Mucosa of stomach (tissue), 1 donor: ENCODE measurements at regions not wholly inside any gene's neighbourhood (a gene's known extent, or its start where the extent isn't known, plus 50 kb on each side); places are given as distances from the start of the nearest gene placed in this dataset.

Experiments
- H3K27me3 ChIP-seq: one replicate; pipeline ENCODE4 v1.7.0; 2013; ENCODE audit warnings: mild to moderate bottlenecking, low read length; ENCODE audit not compliant: control insufficient read depth, insufficient read depth
- H3K36me3 ChIP-seq: one replicate; pipeline ENCODE4 v1.7.0; 2013; ENCODE audit warnings: low read length; ENCODE audit not compliant: control insufficient read depth, insufficient read depth
- H3K4me1 ChIP-seq: one replicate; pipeline ENCODE4 v1.7.0; 2013; ENCODE audit warnings: mild to moderate bottlenecking, low read length; ENCODE audit not compliant: control insufficient read depth, insufficient read depth
- H3K4me3 ChIP-seq: one replicate; pipeline ENCODE4 v1.7.0; 2013; ENCODE audit warnings: low read length
- H3K9ac ChIP-seq: one replicate; pipeline ENCODE4 v1.7.0; 2013; ENCODE audit warnings: mild to moderate bottlenecking, low read length, moderate library complexity
- H3K9me3 ChIP-seq: one replicate; pipeline ENCODE4 v1.7.0; 2013; ENCODE audit warnings: mild to moderate bottlenecking, low read length, moderate library complexity; ENCODE audit not compliant: control insufficient read depth
- donor health status: Pancreatic carcinoma.

DNA sequence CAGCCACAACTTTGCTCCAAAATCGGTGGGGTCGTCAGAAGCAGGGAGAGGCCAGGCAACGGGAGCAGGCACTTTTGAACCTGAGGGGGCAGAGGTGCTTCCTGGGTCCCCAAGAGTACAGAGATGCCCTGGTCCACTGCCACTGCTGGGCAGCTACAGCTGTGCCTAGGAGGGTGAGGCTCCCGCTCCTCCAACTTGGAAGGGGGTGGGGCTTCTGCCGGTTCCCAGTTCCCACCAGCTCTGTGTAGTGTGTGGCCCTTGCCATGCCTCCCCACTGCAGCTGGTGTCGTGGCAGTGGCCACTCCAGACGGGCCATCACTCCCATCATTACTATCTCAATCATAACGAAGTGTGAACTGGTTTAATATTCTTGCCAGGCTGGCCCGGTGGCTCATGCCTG is 1496.3 kb downstream of the PCDH7 start:
- Histone ChIP-seq H3K9ac (no peak overlapping the region), H3K36me3 (no peaks in the 10 kb centered on the region), H3K9me3 (no peaks in the 10 kb centered on the region), H3K4me3 (no peak overlapping the region), H3K4me1 (no peaks in the 10 kb centered on the region), H3K27me3 (no peaks in the 10 kb centered on the region)

DNA sequence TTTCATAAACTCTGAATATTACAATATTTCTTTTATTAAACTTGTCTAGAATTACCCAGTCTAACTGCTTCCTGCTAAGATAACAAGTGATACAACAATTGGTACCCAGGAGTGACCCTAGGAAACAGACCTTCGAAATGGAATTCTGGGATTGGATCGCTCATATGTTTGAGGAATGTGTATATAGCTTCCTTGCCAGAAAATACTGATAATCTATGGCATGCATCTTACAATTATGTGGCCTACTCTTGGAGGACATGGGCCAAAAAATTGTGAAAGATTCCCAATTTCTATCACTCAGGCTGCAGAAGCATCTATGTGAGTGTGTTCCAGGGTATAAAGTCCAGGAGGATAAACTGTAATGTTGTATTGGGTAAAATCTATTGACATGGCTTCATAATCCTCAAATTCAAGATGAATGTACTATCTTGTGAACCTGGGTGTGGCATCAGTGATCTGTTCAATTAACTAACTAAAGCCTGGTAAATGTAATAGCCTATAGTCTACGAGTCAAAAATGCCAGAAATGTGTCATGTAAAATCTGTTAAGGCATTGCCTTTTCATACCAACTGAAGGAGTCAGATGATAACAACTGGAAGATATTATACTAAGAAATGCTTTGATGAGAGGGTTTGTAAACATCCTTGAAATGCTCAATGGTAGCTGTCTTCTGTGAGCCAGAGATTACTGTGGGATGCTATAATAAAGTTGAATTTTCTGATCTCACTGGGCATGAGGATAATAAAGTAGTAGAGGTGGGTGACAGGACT is 1499.3 kb downstream of the PCDH7 start:
- Histone ChIP-seq H3K27me3 (no peaks in the 10 kb centered on the region), H3K4me1 (no peaks in the 10 kb centered on the region), H3K9ac (no peak overlapping the region), H3K4me3 (no peak overlapping the region), H3K36me3 (no peaks in the 10 kb centered on the region), H3K9me3 (no peaks in the 10 kb centered on the region)

DNA sequence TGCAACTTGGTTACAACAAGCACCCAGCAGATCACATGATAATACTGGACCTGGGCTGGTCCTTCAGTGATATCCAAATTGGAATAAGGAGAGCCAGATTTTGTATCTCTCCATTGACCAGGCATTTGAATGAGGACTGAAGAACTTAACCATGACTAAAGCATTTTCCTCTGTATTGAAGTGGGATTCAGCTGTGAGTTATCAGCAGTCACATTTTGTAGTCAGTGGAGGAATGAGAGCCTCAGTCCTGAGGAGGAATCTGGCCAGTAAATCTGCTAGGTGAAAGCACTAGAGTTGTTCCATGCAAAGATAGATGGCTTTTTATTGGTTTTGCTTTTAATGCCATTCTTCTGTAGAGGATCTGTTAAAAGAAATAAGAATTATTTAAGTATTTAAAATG is 1506.0 kb downstream of the PCDH7 start:
- Histone ChIP-seq H3K4me1 (no peaks in the 10 kb centered on the region), H3K27me3 (no peaks in the 10 kb centered on the region), H3K9ac (no peak overlapping the region), H3K9me3 (no peaks in the 10 kb centered on the region), H3K36me3 (no peaks in the 10 kb centered on the region), H3K4me3 (no peak overlapping the region)

DNA sequence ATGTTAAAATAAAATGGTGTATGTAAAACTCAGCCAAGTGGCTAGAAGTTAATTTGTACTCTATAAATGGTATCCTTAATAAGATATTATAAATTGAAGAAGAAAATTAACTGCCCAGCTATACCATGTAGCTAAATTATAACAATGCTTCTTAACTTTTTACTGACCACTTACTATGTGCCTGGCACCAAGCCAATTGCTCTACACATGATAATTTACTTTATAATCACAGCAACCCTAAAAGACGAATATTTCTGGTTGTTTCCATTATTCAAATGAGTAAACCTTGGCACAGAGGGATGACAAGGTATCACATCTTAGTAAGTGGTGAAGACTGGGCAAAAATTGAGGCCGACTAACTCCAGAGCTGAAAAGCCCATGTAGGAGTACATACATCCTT is 1506.6 kb downstream of the PCDH7 start:
- Histone ChIP-seq H3K4me3 (no peak overlapping the region), H3K36me3 (no peaks in the 10 kb centered on the region), H3K9ac (no peak overlapping the region), H3K4me1 (no peaks in the 10 kb centered on the region), H3K9me3 (no peaks in the 10 kb centered on the region), H3K27me3 (no peaks in the 10 kb centered on the region)

DNA sequence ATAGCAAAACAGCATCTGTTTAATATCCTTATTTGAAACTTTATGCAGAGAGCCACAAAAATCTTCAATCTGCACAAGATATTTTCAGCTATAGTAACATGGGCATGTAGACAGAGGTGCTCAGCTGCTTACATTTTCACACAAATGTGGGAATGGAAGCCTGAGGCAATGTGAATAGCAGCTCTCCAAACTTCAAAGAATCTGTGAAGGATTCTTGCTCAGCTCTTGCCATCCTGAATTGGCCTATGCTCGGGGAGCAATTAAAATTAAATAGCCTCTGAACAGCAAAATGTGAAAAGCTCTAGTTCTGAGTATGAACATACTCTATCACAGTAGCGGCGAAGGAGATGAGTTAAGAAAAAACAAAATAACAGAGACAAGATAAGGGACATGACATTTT is 1523.8 kb downstream of the PCDH7 start:
- no peak overlapping the region for H3K4me3 ChIP-seq
- H3K4me1 ChIP-seq: no peaks in the 10 kb centered on the region
- H3K9me3 ChIP-seq: no peaks in the 10 kb centered on the region
- no peak overlapping the region for H3K9ac ChIP-seq
- no peaks in the 10 kb centered on the region for H3K27me3 ChIP-seq
- no peaks in the 10 kb centered on the region for H3K36me3 ChIP-seq

DNA sequence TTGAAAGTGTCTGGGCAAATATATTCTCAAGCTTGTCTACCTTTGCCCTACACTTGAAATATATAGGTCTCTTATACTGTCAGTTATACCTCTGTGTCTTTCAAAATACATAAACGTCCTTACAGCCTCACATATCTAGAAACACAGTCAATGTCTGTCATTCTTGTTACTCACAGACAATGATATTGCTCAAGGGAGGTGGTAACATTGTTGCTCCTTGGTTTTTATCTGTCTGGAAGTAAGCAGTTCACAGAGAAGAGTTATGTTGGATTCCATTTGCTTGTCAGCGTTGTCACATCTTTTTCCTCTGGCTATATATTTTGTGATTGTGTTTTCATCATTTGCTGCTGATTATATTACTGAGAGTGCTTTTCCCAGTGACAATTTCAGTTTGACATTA is 1528.9 kb downstream of the PCDH7 start:
- Histone ChIP-seq H3K4me1 (no peaks in the 10 kb centered on the region), H3K9ac (no peak overlapping the region), H3K9me3 (no peaks in the 10 kb centered on the region), H3K36me3 (no peaks in the 10 kb centered on the region), H3K4me3 (no peak overlapping the region), H3K27me3 (no peaks in the 10 kb centered on the region)

DNA sequence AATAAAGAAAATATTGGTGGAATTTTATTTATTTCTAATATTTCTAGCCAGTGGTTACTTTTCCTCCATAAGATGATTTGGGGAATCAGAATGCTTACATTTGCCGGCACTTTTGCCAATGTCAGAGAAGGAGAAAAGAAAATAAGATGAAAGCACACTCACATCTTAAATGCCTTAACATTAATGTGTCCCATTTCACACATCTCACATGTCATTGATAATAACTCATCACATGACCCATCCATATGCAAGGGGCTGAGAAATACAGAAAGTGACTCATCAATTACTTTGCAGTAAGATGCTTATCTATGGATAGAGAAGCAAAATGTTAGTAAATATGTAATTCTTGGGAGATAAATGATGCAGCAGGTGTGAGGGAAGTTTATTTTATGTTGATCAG is 1531.0 kb downstream of the PCDH7 start:
- Histone ChIP-seq H3K36me3 (no peaks in the 10 kb centered on the region), H3K4me3 (no peak overlapping the region), H3K4me1 (no peaks in the 10 kb centered on the region), H3K9ac (no peak overlapping the region), H3K27me3 (no peaks in the 10 kb centered on the region), H3K9me3 (no peaks in the 10 kb centered on the region)

DNA sequence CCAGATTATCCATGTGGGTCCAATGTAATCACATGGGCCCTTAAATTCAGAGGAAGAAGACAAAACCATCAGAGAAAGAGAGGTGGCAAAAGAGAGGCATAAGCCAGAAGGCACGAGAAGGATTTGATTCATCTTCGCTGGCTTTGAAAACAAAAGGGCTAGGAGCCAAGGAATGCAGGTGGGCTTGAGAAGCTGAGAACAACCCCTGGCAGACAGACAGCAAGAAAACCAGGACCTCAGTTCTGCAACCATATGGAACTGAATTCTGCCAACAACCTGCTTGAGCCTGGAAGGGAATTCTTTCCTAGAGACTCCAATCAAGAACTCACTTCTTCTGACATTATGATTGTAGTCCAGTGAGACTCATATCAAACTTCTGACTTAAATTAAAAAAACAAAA is 1531.8 kb downstream of the PCDH7 start:
- H3K27me3 ChIP-seq: no peaks in the 10 kb centered on the region
- no peaks in the 10 kb centered on the region for H3K9me3 ChIP-seq
- no peaks in the 10 kb centered on the region for H3K4me1 ChIP-seq
- H3K36me3 ChIP-seq: no peaks in the 10 kb centered on the region
- no peak overlapping the region for H3K9ac ChIP-seq
- no peak overlapping the region for H3K4me3 ChIP-seq

DNA sequence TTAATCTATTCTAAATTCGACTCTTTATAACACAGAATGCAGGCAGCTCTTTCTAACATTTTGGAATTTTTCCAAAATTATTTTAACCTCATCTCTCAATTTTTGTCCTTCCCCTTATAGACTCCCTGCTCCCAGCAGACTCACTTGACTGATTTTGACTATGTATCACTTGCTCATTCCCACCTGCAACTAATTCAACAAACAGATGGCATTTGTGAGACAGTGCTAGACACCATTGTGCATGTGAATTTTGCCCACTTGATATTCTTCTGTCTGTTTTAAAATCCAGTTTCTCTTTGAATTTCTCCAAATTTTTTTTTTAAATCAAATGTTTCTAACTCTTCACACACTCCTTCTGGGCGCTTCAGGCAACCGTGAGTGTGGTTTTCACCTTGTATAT is 1534.0 kb downstream of the PCDH7 start:
- H3K9ac ChIP-seq: no peak overlapping the region
- no peaks in the 10 kb centered on the region for H3K27me3 ChIP-seq
- no peaks in the 10 kb centered on the region for H3K36me3 ChIP-seq
- no peak overlapping the region for H3K4me3 ChIP-seq
- H3K4me1 ChIP-seq: no peaks in the 10 kb centered on the region
- H3K9me3 ChIP-seq: no peaks in the 10 kb centered on the region

DNA sequence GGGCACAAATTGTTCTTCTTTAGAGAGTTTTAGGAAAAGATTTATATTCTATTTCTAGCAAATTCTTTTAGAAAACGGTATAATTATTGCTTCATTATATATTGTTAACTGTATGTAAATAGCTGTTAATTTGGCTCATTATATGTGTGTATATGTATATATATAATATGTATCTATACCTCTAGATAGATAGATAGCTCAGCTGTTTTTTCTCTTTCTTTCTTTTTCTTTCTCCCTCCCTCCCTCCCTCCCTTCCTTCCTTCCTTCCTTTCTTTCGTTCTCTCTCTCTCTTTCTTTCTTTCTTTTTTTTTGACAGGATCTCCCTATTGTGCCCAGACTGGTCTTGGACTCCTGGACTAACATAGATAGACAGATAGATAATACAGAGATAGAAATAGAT is 1538.8 kb downstream of the PCDH7 start:
- H3K9me3 ChIP-seq: no peaks in the 10 kb centered on the region
- no peaks in the 10 kb centered on the region for H3K27me3 ChIP-seq
- H3K4me1 ChIP-seq: no peaks in the 10 kb centered on the region
- no peak overlapping the region for H3K4me3 ChIP-seq
- no peak overlapping the region for H3K9ac ChIP-seq
- no peaks in the 10 kb centered on the region for H3K36me3 ChIP-seq

DNA sequence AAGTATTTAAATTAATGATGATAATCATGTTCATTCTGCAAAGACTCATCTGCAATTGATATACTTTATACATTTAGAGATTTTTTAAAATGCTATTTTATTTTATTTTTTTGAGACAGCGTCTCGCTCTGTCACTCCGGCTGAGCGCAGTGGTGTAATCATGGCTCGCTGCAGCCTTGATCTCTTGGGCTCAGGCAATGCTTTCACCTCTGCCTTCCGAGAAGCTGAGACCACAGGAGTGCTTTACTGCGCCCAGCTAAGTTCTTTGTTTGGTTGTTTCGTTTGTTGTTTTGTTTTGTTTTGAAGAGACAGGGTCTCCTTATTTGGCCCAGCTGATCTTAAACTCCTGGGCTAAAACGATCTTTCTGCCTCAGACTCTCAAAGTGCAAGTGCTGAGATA is 1541.0 kb downstream of the PCDH7 start:
- Histone ChIP-seq H3K9me3 (no peaks in the 10 kb centered on the region), H3K36me3 (no peaks in the 10 kb centered on the region), H3K4me1 (no peaks in the 10 kb centered on the region), H3K9ac (no peak overlapping the region), H3K27me3 (no peaks in the 10 kb centered on the region), H3K4me3 (no peak overlapping the region)

DNA sequence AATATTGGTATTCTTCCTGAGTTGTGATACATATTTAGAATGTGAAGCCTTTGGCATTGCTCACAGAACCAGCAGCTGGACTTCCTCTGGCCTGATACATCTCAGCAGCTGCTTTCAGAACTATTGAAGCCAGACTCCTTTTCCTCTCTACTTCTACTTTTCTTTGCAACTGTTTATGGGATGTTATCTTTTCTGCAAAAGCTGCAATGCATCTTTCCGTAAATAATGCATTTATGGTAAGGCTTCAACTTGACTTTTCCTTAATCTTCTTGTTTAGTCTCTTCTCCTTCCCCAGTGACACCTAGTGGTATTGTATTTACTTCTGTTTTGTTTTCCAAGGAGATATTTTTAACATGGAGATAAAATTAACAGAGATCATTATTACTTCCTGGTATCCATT is 1548.7 kb downstream of the PCDH7 start:
- Histone ChIP-seq H3K9me3 (no peaks in the 10 kb centered on the region), H3K4me3 (no peak overlapping the region), H3K27me3 (no peaks in the 10 kb centered on the region), H3K9ac (no peak overlapping the region), H3K4me1 (no peaks in the 10 kb centered on the region), H3K36me3 (no peaks in the 10 kb centered on the region)

DNA sequence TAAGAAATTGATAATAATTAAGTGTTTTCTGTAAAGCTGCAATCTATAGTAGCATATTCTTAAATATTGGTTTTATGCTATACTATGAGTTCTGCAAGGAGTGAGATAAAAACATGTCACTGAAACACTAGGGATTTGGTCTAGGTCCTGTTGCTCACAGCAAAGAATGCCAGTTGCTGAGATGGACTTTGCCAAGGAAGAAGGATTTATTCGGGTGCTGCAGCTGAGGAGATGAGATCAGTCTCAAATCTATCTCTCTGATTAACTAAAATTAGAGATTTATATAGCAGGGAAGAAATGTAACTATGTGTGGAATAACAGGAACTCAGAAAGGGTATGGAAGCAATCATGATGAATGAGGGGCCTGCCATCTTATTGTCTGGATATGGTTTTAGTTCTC is 1569.9 kb downstream of the PCDH7 start:
- Histone ChIP-seq H3K4me1 (no peaks in the 10 kb centered on the region), H3K27me3 (no peaks in the 10 kb centered on the region), H3K9ac (no peak overlapping the region), H3K36me3 (no peaks in the 10 kb centered on the region), H3K9me3 (no peaks in the 10 kb centered on the region), H3K4me3 (no peak overlapping the region)
